HG03060 (cell line): ENCODE measurements at regions not wholly inside any gene's neighbourhood (a gene's known extent, or its start where the extent isn't known, plus 50 kb on each side); places are given as distances from the start of the nearest gene placed in this dataset.
"Not testable (repeated sequence)": the region's sequence is repeated elsewhere in the genome, so short reads cannot be mapped to it uniquely, and the experiment has no call there.

Experiments used
- ATAC-seq: cut with Tn5 transposase; IDR thresholded peaks from one replicate; pipeline ENCODE4 v1.9.1; 2021; ENCODE audit warnings: low read depth, moderate number of reproducible peaks; ENCODE audit not compliant: unreplicated experiment

DNA sequence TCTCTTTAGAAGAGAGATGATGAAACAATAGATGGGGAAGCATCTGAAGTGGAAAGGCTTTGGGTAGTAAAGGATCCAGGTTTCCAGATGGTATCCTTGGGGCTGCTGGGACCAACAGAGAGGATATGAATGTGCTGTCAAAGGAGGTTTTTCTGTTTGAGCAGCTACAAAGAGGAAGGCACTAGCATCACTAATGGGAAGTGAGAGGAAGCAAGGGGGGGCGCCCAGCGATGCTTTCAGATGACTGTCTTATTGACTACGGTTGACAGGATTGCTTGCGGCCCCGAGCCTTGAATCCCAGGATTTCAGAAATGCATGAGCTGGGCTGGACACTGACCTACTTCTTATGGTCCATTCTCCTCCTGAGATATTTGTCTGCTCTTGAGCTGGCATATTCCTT lies 103.8 kb upstream of the GALNT15 start:
- ATAC-seq: no peak

DNA sequence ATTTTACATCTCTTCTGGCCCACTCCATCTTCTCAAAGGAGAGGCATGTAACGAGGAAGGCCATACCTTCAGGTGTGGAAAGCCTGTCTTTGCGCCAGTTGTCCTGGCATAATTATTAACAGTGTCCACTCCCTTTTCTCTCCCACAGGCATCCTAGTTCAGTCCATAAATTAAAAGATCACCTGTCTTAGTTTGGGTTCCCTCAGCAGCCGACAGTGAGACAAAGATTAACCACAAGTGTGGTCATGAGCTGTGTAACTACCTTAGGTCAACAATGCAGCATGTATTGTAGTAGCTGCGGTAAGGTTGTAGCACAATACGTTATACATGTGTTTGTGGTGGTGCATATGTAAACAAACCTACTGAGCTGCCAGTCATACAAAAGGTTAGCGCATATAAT lies 103.3 kb upstream of the GALNT15 start:
- no peak for ATAC-seq

DNA sequence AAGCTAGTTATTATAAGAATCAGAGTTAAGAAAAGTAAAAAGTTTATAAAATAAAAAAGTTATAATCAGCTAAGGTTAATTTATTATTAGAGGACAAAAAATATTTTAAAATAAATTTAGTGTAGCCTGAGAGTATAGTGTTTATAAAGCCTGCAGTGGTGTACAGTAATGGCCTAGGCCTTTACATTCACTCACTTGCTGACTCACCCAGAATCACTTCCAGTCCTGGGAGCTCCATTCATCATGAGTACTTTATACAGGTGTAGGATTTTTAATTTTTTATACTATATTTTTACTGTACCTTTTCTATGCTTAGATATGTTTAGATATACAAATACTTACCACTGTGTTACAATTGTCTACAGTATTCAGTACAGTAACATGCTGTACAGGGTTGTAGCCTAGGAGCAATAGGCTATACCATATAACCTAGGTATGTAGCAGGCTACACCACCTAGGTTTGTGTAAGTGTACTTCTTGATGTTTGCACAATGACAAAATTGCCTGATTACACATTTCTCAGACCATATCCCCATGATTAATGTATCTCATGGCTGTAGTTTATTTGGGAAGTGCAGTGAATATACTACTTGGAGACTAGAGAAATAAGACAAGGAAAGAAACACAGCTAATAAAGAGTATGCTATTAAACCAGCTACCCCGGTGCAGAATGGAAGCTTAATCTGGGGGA lies 101.9 kb upstream of the GALNT15 start:
- no peak for ATAC-seq

DNA sequence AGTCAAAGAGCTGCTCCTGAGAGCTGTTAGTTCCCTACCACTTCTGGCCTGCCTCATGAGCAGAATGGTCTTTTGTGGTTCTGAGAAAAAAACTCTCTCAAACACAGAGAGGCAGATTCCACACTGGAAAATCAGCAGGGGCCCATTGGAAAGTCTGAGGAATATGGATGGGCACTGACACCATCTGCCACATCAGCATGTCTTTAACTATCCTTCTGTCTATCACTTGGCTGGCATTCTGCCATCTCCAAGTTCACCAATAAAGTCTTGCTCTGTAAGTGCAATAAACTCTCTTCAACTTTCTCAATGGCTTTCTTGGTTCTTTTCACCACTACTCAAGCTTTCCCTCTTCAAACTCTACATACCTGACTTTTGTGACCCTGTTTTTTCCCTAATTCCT lies 101.3 kb upstream of the GALNT15 start:
- no peak for ATAC-seq

DNA sequence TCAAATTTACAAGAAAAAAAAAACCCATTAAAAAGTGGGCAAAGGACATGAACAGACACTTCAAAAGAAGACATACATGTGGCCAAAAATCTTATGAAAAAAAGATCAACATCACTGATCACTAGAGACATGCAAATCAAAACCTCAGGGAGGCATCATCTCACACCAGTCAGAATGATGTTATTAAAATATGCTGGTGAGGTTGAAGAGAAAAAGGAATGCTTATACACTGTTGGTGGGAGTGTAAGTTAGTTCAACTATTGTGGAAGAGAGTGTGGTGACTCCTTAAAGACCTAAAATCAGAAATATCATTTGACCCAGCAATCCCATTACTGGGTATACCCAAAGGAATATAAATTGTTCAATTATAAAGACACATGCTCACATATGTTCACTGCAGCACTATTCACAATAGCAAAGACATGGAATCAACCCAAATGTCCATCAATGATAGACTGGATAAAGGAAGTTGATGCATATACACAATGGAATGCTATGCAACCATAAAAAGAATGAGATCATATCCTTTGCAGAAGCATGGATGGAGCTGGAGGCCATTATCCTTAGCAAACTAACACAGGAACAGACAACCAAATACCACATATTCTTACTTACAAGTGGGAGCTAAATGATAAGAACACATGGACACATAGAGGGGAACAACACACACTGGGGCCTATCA lies 100.3 kb upstream of the GALNT15 start:
- not testable (repeated sequence) for ATAC-seq

DNA sequence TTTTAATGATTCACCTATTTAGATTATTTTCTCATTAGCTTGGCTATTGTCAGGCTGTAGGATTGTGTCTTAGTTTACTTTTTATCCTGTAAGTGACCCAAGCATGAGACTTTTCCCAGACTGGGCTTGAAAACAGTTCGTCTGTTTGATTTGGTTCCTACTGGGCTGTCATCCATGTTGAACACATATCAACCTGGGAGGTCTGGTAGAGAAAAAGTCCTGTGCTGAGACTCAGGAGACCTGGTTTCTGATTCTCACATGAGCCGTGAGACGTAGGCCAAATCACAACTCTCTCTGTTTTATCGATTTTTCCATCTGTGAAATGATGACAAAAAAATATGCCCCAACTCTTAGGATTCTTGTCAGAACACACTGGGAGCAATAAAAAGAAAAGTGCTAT lies 98.8 kb upstream of the GALNT15 start:
- no peak for ATAC-seq

DNA sequence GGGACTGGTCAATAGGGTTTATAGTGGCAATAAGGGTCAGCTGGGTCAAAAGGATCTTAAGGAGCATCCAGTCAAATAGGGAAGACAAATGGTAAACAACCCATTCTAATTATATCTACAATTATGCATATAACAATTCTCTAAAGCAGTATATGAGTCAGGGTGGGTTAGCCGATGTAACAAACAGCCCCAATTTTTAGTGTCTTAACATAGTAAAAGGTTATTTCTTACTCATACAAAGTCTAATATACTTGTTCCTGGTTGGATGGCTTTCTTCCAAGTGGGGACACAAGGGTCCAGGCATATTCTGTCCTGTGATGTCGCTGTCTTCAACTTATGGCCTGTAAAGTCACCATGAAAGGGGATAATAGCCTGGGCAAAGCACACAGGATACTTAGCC lies 97.9 kb upstream of the GALNT15 start:
- ATAC-seq: no peak

DNA sequence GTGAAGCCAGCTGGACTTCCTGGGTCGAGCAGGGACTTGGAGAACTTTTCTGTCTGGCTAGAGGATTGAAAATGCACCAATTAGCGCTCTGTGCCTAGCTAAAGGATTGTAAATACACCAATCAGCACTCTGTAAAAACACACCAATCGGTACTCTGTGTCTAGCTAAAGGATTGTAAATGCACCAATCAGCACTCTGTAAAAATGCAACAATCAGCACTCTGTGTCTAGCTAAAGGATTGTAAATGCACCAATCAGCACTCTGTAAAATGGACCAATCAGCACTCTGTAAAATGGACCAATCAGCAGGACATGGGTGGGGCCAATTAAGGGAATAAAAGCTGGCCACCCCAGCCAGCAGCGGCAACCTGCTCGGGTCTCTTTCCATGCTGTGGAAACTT lies 97.3 kb upstream of the GALNT15 start:
- not testable (repeated sequence) for ATAC-seq

DNA sequence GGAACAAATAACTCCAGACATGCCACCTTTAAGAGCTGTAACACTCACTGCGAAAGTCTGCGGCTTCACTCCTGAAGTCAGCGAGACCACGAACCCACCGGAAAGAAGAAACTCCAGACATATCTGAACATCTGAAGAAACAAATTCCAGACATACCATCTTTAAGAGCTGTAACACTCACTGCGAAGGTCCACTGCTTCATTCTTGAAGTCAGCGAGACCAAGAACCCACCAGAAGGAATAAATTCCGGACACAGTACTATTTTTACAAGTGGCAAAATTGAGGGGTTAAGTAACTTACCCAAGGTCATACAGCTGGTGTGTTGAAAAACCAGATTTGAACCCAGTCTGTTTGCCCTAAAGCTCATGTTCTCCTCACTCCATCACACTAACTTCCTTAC lies 96.8 kb upstream of the GALNT15 start:
- ATAC-seq: not testable (repeated sequence)

DNA sequence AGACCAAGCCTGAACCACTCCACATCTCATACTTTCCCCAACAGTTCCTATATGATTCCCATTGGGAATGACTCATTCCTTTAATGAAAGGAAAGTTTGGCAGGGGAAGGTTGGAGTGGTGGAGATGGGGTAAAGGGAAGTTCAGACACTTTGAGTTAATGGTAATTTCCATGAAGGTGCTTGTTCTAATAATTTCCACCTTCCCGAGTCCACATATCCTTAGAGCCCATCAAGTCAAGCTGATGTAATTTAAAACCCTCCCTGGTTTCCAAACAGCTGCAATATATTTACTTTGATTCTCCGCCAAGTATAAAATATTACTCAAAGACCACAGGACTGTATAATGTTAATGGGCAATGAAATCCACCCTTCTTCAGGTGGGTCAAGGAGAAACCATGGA lies 95.0 kb upstream of the GALNT15 start:
- no peak for ATAC-seq

DNA sequence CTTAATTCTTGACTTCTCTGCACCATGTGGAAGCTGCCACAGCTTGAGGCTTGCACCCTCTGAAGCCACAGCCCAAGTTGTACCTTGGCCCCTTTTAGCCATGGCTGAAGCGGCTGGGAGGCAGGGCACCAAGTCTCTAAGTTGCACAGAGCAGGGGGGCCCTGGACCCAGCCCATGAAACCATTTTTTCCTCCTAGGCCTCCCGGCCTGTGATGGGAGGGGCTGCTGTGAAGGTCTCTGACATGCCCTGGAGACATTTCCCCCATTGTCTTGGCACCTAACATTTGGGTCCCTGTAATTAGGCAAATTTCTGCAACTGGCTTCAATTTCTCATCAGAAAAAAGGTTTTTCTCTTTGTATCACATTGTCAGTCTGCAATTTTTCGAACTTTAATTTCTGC lies 92.8 kb upstream of the GALNT15 start:
- ATAC-seq: no peak

DNA sequence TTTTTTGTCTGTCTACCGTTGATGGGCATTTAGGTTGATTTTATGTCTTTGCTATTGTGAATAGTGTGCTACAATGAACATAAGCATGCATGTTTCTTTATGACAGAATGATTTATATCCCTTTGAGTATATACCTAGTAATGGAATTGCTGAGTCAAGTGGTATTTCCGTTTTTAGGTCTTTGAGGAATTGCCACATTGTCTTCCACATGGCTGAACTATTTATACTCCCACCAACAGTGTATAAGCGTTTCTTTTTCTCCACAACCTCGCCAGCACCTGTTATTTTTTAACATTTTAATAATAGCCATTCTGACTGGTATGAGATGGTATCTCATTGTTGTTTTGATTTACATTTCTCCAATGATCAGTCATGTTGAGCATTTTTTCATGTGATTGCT lies 89.6 kb upstream of the GALNT15 start:
- no peak for ATAC-seq

DNA sequence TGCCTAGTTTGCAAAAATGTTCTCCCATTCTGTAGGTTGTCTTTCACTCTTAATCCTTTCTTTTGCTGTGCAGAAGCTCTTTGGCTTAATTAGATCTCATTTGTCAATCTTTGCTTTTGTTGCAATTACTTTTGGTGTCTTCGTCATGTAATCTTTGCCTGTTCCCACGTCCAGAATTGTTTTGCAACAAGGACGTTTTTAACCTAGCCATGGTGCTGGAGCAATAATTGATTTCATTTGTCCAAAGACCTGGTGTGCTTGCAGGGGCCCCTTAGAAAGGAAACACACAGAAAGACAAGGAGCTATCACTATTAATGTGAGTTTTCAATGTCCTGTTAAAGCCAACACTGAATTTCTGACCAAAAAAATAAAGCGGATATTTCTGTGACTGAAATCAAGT lies 89.1 kb upstream of the GALNT15 start:
- ATAC-seq: no peak

DNA sequence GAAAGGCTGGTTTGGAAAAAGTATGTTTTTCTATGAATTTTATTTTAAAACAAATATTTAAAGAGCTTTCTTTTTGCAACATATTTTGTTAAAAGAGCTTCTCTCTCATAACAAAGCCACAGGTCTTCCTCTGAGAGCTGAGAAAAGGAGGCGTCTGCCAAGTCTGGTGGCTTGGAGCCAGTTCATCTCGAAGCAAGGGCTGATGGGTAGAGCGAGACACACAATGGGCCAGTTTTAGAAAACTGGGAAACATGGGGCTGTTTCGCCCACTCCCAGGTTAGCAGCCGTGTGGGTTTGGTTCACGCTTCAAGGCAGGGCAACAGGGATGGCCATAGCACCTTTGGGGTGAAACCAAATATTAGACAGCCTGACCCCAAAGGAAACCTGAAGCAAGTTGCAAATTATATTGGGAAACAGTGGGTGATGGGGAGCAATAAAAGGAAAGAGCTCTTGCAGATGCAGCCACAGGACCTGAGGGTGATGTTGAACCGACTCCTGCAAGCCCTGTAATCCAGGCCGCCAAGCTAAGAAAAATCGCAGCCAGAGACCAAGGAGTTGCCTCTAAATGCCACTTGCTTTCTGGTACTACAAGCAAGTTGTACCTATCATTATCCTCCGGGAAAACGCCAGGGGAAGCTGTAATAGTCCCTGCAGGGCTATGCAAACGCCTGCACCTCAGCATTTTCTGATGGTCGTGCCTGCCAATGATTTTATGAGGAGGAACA lies 88.4 kb upstream of the GALNT15 start:
- ATAC-seq: no peak

DNA sequence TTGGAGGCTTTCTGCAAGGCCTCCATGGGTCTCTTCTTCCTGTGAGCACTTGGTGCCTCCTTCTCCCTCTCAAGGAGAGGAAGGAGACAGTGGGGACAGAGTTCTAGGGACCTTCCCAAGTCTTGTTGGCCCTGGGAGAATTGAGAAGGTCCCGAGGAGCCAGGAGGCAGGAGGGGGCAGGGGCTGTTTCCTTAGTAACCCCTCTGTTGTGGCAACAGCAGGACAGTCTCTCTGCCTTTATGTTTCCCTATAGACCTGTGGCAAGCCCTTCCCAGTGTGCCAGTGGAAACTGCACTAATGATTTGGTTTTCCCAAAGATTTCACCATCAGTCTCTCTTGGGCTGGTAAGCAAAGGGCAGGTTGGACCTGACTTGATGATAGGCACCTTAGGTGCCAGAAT lies 87.8 kb upstream of the GALNT15 start:
- ATAC-seq: no peak

DNA sequence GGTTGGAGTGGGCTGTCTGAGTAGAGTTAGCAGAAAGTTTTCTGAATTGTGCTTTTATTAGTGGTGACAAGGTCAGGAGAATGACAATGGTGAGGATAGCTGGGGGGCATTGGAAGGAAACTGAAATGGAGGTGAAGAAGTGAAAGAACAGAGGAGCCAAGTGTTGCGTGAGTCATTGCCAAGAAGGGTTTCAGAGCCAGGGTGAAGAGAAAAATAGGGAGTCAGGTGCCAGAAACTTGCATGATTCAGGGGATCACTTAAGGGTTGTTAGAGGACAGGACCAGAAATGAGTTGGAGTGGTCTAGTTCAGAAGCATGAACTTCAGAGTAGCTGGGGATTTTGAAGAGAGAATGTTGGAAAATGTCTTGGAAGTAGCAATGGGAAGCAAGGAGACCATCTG lies 86.0 kb upstream of the GALNT15 start:
- no peak for ATAC-seq

DNA sequence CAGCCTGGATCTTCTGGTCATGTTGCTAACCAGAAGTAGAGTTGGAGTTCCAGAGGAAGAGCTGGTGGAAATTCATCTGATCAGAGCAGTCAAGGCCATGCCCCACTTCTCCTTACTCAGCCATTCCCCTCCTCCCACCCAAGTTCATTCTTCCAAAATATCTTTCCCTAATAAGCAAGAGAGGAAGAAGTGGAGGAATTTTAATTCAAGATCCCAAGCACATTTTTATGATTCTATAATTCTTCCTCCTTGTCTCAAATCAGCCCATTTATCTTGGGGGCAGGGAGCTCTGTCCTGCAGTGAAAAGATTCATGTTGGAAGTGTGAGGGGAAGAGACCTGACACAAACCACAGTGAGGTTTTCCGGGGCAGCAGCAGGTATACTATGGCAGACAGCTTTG lies 85.0 kb upstream of the GALNT15 start:
- no peak for ATAC-seq

DNA sequence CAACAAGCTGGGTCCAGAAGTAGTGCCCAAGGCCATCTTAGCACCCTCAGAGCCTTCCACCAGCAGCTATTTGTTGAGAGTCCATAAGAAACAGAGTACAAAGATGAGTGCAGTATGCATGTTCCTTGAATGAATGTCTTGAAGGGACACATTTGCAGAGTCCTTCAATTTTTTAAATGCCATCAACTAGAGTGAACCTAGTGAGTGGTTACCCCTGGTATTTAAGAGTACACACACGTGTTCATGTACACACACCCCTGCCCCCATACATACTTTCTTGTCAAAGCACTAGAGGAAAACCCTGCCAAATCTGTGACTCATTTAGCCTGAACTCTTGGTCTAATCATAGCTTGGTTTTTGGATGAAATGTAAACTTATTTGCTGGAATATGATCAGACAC lies 84.5 kb upstream of the GALNT15 start:
- ATAC-seq: no peak

DNA sequence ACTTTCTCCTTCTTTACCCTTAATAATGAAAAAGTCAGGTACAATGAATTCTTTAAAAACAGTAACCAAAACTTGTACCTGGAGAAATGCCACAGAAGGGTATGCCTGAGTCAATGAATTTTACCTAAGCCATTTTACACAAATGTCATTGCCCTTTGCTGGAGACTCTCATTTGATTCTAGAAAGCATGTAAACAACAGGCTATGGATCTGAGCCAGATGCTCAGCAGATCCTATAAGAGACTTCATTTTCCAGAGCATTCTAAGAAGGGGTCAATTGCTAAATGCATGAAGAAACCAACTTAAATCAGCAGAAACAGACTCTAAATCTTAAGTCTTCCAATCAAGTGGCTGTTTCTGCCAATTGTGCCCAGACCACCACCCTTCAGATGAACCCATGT lies 83.8 kb upstream of the GALNT15 start:
- no peak for ATAC-seq

DNA sequence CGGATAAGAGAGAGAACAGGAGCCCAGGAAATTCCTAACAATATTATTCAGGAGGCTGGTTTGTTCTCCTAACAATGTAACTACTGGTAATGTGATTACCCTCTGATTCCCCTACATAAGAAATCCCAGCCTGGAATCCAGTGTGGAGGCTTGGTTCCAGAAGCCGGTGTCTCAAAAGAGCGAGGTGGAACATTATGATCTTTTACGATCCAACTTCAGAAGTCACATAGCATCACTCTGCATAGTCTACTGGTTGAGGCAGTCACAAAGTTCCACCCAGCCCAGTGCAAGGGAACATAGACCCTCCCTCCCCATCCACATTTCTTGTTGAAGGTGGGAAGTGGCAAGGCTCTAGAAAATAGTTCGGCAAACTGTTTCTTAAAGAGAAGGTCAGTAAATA lies 81.6 kb upstream of the GALNT15 start:
- no peak for ATAC-seq

DNA sequence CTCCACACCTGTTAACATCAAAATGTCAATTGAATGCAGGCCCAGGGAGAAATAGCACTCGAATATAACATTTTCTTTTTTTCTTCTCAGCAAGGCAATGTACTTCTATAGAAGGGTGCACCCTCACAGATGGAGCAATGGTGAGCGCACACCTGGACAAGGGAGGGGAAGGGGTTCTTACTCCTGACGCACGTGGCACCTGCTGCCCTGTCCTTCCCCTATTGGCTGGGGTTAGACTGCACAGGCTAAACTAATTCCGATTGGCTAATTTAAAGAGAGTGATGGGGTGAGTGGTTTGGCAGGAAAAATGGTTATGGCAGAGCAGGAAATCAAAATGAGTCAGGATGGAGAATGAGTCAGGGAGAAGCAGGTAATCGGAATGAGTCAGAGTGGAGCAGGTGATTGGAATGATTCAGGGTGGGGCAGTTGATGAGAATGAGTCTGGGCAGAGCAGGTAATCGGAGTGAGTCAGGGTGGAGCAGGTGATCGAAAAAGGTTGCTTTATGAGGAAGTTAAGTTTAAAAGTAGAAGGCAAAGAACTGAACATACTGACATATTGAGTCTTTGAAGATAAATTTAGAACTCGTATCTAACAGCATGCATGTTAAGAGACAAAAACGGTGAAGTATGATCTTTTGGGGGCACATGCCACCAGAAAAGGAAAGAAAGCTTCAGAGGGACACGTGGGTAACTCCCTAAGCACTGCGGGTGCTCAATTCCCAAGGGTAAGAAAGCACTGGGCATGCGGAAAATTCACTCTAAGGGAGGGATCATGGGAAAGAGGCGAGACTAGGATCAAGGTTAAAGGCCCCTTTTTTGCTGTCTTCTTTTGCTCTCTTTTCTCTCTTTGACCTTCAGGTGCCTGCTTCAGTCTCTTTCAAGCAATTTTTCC lies 72.9 kb upstream of the GALNT15 start:
- no peak for ATAC-seq
